Pons (tissue), 1 donor: ENCODE measurements at regions not wholly inside any gene's neighbourhood (a gene's known extent, or its start where the extent isn't known, plus 50 kb on each side); places are given as distances from the start of the nearest gene placed in this dataset.
"Not testable (repeated sequence)": the region's sequence is repeated elsewhere in the genome, so short reads cannot be mapped to it uniquely, and the experiment has no call there.

Experiments
- DNase-seq: peaks from one replicate; pipeline ENCODE4 v3.0.0-alpha.2; 2016; ENCODE audit warnings: low spot score

DNA sequence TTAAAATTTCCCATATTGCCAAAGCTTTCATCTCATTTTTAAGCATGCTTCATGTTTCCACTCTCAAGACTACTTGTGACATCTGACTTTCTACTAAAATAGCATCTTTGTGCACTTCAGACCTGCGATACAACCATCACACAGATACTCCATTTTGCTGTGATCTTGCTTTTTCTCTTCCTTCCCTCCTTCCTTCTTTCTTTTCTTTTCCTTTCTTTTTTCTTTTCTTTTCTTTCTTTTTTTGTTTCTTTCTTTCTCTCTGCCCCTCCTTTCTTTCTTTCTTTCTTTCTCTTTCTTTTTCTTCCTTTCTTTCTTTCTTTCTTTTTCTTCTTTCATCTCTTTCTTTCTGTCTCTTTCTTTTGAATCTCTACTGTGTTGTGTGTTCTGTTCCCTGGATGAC lies 194.0 kb upstream of the KCND2 start:
- no peak for DNase-seq

- no peak for DNase-seq
Measured at GRCh38 chr7:120079704-120080103, 193.3 kb upstream of the KCND2 start.

- not testable (repeated sequence) for DNase-seq
Measured at GRCh38 chr7:120086468-120086867, 186.5 kb upstream of the KCND2 start.

GRCh38 chr7:120089968-120090367 lies 183.0 kb upstream of the KCND2 start:
- no peak for DNase-seq

DNA sequence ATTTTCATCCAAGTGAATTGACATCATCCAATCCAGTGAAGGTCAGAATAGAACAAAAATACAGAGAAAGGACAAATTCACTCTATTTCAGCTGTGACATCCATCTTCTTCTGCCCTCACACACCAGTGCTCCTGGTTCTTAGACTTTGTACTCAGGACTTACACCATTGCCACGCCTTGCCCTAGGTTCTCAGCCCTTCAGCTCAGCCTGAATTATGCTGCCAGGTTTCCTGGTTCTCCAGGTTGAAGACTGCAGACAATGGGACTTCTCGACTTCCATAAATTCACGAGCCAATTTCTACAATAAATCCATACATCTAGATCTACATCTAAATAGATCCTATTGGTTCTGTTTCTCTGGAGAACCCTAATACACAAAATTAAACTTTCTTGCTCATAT lies 181.2 kb upstream of the KCND2 start:
- DNase-seq = no peak

- DNase-seq = no peak
Measured at GRCh38 chr7:120097020-120097419, 176.0 kb upstream of the KCND2 start.

GRCh38 chr7:120097774-120098173 lies 175.2 kb upstream of the KCND2 start:
- no peak for DNase-seq

DNA sequence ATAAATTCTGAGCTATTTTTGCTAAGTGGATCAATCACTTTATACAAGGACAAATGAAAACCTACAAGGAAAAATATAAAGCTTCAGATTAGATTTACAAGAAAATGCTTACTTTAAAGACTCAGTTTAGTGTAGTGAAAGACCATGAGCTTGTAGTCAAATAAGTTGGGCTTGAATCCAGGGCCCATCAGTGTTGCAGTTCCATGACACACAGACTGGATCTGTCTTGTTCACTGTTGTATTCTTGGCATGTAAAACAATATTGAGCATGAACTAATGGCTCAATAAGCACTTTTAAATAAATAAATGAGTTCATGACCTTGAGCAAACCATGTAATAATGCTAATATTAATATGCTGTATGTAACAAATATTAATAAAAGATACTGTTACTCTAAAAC lies 164.6 kb upstream of the KCND2 start:
- no peak for DNase-seq

DNA sequence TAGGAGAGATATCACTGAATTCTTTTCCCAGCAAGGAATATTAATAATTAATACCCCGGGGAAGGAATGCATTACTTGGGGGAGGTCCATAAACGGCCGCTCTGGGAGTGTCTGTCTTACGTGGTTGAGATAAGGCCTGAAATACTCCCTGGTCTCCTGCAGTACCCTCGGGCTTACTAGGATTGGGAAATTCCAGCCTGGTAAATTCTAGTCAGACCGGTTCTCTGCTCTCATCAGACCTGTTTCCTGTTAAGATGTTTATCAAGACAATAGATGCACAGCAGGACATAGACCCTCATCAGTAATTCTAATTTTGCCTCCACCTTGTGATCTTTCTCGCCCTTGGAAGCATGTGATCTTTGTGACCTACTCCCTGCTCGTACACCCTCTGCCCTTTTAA lies 162.8 kb upstream of the KCND2 start:
- no peak for DNase-seq

DNA sequence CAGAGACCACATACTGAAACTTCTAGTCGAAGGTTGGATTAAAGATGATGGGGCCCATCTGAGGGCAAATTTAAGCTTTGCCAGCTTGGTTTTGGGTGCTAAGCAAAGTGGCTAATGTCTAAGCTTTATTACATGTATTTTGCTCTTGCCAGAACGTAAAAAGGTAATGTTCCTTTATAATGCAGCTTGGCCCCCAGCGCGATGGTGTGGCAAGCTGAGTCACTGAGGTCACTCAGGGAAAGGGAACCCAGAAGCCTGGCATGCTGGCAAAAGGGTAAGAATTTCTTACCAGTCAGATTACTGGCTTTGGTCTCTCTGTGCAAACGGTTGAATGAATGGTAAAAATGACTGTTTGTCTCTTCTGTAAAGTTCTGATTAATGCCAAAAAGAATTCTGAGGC lies 158.3 kb upstream of the KCND2 start:
- no peak for DNase-seq

- DNase-seq = no peak
Measured at GRCh38 chr7:120123528-120123927, 149.4 kb upstream of the KCND2 start.

GRCh38 chr7:120131096-120131839 lies 141.7 kb upstream of the KCND2 start:
- no peak for DNase-seq

- no peak for DNase-seq
Measured at GRCh38 chr7:120138497-120138896, 134.5 kb upstream of the KCND2 start.

DNA sequence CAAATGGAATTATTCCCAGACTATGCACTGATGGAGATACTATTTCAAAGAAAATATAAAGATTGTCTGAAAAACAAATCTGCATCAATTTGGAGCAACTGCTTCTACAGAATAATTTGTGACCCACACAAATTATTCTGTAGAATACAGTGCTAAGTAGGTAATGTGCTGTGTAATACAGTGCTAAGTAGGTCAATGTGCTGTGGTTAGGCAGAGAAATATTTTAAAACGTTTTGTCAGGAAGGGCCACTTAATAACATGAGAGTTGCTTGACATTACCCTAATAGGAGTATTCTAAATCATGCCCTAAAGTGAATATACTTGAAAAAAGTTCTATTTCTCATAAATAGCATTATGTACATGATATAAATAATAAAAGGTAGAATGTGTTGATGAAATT lies 116.5 kb upstream of the KCND2 start:
- DNase-seq = no peak

DNA sequence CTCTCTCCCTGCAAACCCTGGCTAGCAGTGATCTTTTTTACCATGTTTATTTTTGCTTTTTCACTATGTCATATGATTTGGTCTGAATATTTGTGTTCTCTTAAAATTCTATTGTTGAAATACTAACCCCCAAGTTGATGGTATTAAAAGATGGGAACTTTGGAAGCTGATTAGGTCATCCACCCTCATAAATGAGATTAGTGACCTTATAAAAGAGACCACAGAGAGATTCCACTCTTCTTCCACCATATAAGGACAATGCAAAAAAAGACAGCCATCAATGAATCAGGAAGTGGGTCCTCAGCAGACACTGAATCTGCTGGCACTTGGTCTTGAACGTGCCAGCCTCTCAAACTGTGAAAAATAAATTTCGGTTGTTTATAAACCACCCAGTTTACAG lies 112.8 kb upstream of the KCND2 start:
- DNase-seq = no peak

- no peak for DNase-seq
Measured at GRCh38 chr7:120163449-120163848, 109.5 kb upstream of the KCND2 start.

- DNase-seq = no peak
Measured at GRCh38 chr7:120165227-120165626, 107.7 kb upstream of the KCND2 start.

- DNase-seq = no peak
Measured at GRCh38 chr7:120168066-120168465, 104.9 kb upstream of the KCND2 start.

- DNase-seq = no peak
Measured at GRCh38 chr7:120169996-120170783, 102.8 kb upstream of the KCND2 start.

DNA sequence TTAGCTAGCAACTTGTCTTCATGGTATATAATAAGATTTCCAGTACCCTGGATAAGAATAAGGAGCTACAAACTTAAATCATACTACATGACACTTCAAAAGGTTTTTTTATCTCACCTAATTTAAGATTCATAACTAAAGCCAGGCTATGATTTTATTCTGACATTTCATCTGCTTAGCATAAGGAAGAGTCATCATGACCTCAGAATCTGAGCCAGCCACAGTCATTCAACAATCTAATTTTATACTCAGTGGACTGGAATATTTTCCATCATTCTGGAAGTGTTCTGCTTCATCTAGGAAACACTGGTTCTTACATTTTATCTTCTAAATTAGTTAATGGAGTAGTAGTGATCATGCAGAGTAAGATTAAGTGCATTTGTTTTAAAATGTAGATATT lies 102.1 kb upstream of the KCND2 start:
- no peak for DNase-seq

GRCh38 chr7:120171406-120171805 lies 101.6 kb upstream of the KCND2 start:
- DNase-seq = no peak

GRCh38 chr7:120180221-120180620 lies 92.8 kb upstream of the KCND2 start:
- DNase-seq = no peak

- no peak for DNase-seq
Measured at GRCh38 chr7:120181499-120181898, 91.5 kb upstream of the KCND2 start.

- no peak for DNase-seq
Measured at GRCh38 chr7:120184866-120185265, 88.1 kb upstream of the KCND2 start.
